ENCODE measurements at regions not wholly inside any gene's neighbourhood (a gene's known extent, or its start where the extent isn't known, plus 50 kb on each side); places are given as distances from the start of the nearest gene placed in this dataset.

- no peaks in the 10 kb centered on the region for H3K36me3 ChIP-seq
- no peaks in the 10 kb centered on the region for H3K27me3 ChIP-seq
- in situ Hi-C loops (cut with MboI; ENCODE audit: low pct_ligation_motif_present in 1 of 4, low pct_unique_long_range_greater_than_20kb in 1 of 4, low sequenced_read_pairs in 3 of 4): no loop called here
- TF ChIP-seq POLR2A (IDR thresholded peaks at IDR 0.05) (no peak), CTCF (IDR thresholded peaks at IDR 0.05) (no peak), POLR2AphosphoS5 (IDR thresholded peaks at IDR 0.05) (no peak), EP300 (IDR thresholded peaks at IDR 0.05; ENCODE audit: low read depth) (no peak)
- 22 to 31% methylated on average over 1 of the region's 1 CpG for WGBS, 2 donors (ENCODE audit: low coverage in 1 of 2)
- H3K9me3 ChIP-seq: no peaks in the 10 kb centered on the region
- intact Hi-C loops (cut with DNase I; ENCODE audit: low total_unique reads): no loop called here
- H3K4me3 ChIP-seq: no peak overlapping the region
- no peak for DNase-seq
- no peaks in the 10 kb centered on the region for H3K4me1 ChIP-seq
- H3K27ac ChIP-seq: no peak overlapping the region
Observed at GRCh38 chr3:94772402-94772801, 709.5 kb downstream of the NSUN3 start.

- Histone ChIP-seq H3K4me1 (no peaks in the 10 kb centered on the region), H3K27ac (no peak overlapping the region), H3K9me3 (no peaks in the 10 kb centered on the region), H3K4me3 (no peak overlapping the region), H3K27me3 (no peaks in the 10 kb centered on the region), H3K36me3 (no peaks in the 10 kb centered on the region)
- no peak for TF ChIP-seq POLR2AphosphoS5 (IDR thresholded peaks at IDR 0.05)
- no peak for TF ChIP-seq POLR2A (IDR thresholded peaks at IDR 0.05)
- no peak for TF ChIP-seq EP300 (IDR thresholded peaks at IDR 0.05; ENCODE audit: low read depth)
- no peak for TF ChIP-seq CTCF (IDR thresholded peaks at IDR 0.05)
- intact Hi-C loops (cut with DNase I; ENCODE audit: low total_unique reads) (no loop called here), in situ Hi-C loops (cut with MboI; ENCODE audit: low pct_ligation_motif_present in 1 of 4, low pct_unique_long_range_greater_than_20kb in 1 of 4, low sequenced_read_pairs in 3 of 4) (no loop called here)
- no peak for DNase-seq
- 59 to 64% methylated on average over 2 of the region's 2 CpGs for WGBS, 2 donors (ENCODE audit: low coverage in 1 of 2)
Observed at GRCh38 chr3:94775746-94776145, 712.9 kb downstream of the NSUN3 start.

GRCh38 chr3:94776401-94776915 is 713.6 kb downstream of the NSUN3 start:
- Histone ChIP-seq H3K27me3 (no peaks in the 10 kb centered on the region), H3K4me3 (no peak overlapping the region), H3K27ac (no peak overlapping the region), H3K9me3 (no peaks in the 10 kb centered on the region), H3K4me1 (no peaks in the 10 kb centered on the region), H3K36me3 (no peaks in the 10 kb centered on the region)
- DNase-seq: no peak
- in situ Hi-C loops (cut with MboI; ENCODE audit: low pct_ligation_motif_present in 1 of 4, low pct_unique_long_range_greater_than_20kb in 1 of 4, low sequenced_read_pairs in 3 of 4): no loop called here
- intact Hi-C loops (cut with DNase I; ENCODE audit: low total_unique reads): no loop called here
- no peak for TF ChIP-seq CTCF (IDR thresholded peaks at IDR 0.05)
- no peak for TF ChIP-seq POLR2AphosphoS5 (IDR thresholded peaks at IDR 0.05)
- TF ChIP-seq POLR2A (IDR thresholded peaks at IDR 0.05): no peak
- no peak for TF ChIP-seq EP300 (IDR thresholded peaks at IDR 0.05; ENCODE audit: low read depth)
- 70 to 74% methylated on average over 3 of the region's 3 CpGs for WGBS, 2 donors (ENCODE audit: low coverage in 1 of 2)

- Histone ChIP-seq H3K36me3 (no peaks in the 10 kb centered on the region), H3K4me1 (no peaks in the 10 kb centered on the region), H3K4me3 (no peak overlapping the region), H3K27ac (no peak overlapping the region), H3K9me3 (no peaks in the 10 kb centered on the region), H3K27me3 (no peaks in the 10 kb centered on the region)
- intact Hi-C loops (cut with DNase I; ENCODE audit: low total_unique reads): no loop called here
- no peak for TF ChIP-seq POLR2A (IDR thresholded peaks at IDR 0.05)
- TF ChIP-seq EP300 (IDR thresholded peaks at IDR 0.05; ENCODE audit: low read depth): no peak
- no peak for TF ChIP-seq POLR2AphosphoS5 (IDR thresholded peaks at IDR 0.05)
- TF ChIP-seq CTCF (IDR thresholded peaks at IDR 0.05): no peak
- DNase-seq: no peak
- 67 to 70% methylated on average over 1 of the region's 1 CpG for WGBS, 2 donors (ENCODE audit: low coverage in 1 of 2)
- in situ Hi-C loops (cut with MboI; ENCODE audit: low pct_ligation_motif_present in 1 of 4, low pct_unique_long_range_greater_than_20kb in 1 of 4, low sequenced_read_pairs in 3 of 4): no loop called here
Observed at GRCh38 chr3:94778289-94778688, 715.4 kb downstream of the NSUN3 start.

All from transverse colon (tissue), 4 donors.